Colonic mucosa (tissue), 4 donors: ENCODE measurements at regions not wholly inside any gene's neighbourhood (a gene's known extent, or its start where the extent isn't known, plus 50 kb on each side); places are given as distances from the start of the nearest gene placed in this dataset.

Experiments used
- DNase-seq: peaks from one replicate; pipeline ENCODE4 v3.0.0-alpha.2; 2020
- H3K27ac ChIP-seq: fragments of 200-600 bp; one replicate; pipeline ENCODE4 v1.8.0; 2021
- H3K27me3 ChIP-seq: fragments of 200-600 bp; one replicate; pipeline ENCODE4 v1.8.0; 2021
- H3K36me3 ChIP-seq: fragments of 200-600 bp; one replicate; pipeline ENCODE4 v1.8.0; 2021
- H3K4me1 ChIP-seq: fragments of 200-600 bp; one replicate; pipeline ENCODE4 v1.8.0; 2021; ENCODE audit warnings: mild to moderate bottlenecking
- H3K4me3 ChIP-seq: fragments of 200-600 bp; one replicate; pipeline ENCODE4 v1.8.0; 2021
- H3K9ac ChIP-seq, 2 donors: one replicate each; pipeline ENCODE4 v1.7.0; 2013; ENCODE audit warnings: control low read depth in 2 of 2, low read depth in 2 of 2, low read length in 2 of 2
- H3K9me3 ChIP-seq: fragments of 200-600 bp; one replicate; pipeline ENCODE4 v1.8.0; 2021
- CTCF ChIP-seq: fragments of 200-600 bp; IDR thresholded peaks from one replicate; pipeline ENCODE4 v1.8.0; 2022; ENCODE audit warnings: antibody characterized with exemption, mild to moderate bottlenecking
- intact Hi-C: fragments of 100-400 bp; cut with DNase I; formaldehyde crosslinking; loops from one replicate; pipeline ENCODE4 v1.14.1; 2022
- donor health status: healthy.
- donor health status: DM: no; HTN: no; CAD: no.
- donor health status: DM: no; HTN: no; CAD: no.

GRCh38 chr13:34201050-34201913 is 383.3 kb downstream of the RFC3 start:
- H3K27me3 ChIP-seq = no peaks in the 10 kb centered on the region
- H3K27ac ChIP-seq = peak overlapping the region; percentile 9
- no peak overlapping the region for H3K4me3 ChIP-seq
- peak overlapping the region in 1 of 2 donors; percentile 19 for H3K9ac ChIP-seq
- no peaks in the 10 kb centered on the region for H3K36me3 ChIP-seq
- no peak for DNase-seq
- no peaks in the 10 kb centered on the region for H3K4me1 ChIP-seq
- intact Hi-C loops = no loop called here
- no peak for TF ChIP-seq CTCF
- no peaks in the 10 kb centered on the region for H3K9me3 ChIP-seq

- no peaks in the 10 kb centered on the region for H3K27me3 ChIP-seq
- no peak for TF ChIP-seq CTCF
- H3K4me3 ChIP-seq = no peak overlapping the region
- H3K9ac ChIP-seq = no peak overlapping the region
- intact Hi-C loops = no loop called here
- H3K27ac ChIP-seq = no peak overlapping the region
- H3K4me1 ChIP-seq = no peaks in the 10 kb centered on the region
- H3K9me3 ChIP-seq = no peaks in the 10 kb centered on the region
- DNase-seq = no peak
- no peaks in the 10 kb centered on the region for H3K36me3 ChIP-seq
Measured at GRCh38 chr13:34207334-34207733, 389.4 kb downstream of the RFC3 start.

GRCh38 chr13:34207872-34208271 is 389.9 kb downstream of the RFC3 start:
- Histone ChIP-seq H3K27me3 (no peaks in the 10 kb centered on the region), H3K4me1 (no peaks in the 10 kb centered on the region), H3K27ac (no peak overlapping the region), H3K4me3 (no peak overlapping the region), H3K9me3 (no peaks in the 10 kb centered on the region), H3K9ac (no peak overlapping the region), H3K36me3 (no peaks in the 10 kb centered on the region)
- intact Hi-C loops = no loop called here
- no peak for DNase-seq
- TF ChIP-seq CTCF = no peak

- no peak for TF ChIP-seq CTCF
- Histone ChIP-seq H3K36me3 (no peaks in the 10 kb centered on the region), H3K9ac (no peak overlapping the region), H3K27ac (no peak overlapping the region), H3K4me3 (no peak overlapping the region), H3K4me1 (no peaks in the 10 kb centered on the region), H3K9me3 (no peaks in the 10 kb centered on the region), H3K27me3 (no peaks in the 10 kb centered on the region)
- intact Hi-C loops = no loop called here
- DNase-seq = no peak
Measured at GRCh38 chr13:34208336-34208735, 390.4 kb downstream of the RFC3 start.

- Histone ChIP-seq H3K4me3 (no peak overlapping the region), H3K9me3 (no peaks in the 10 kb centered on the region), H3K27me3 (no peaks in the 10 kb centered on the region), H3K27ac (no peak overlapping the region), H3K4me1 (no peaks in the 10 kb centered on the region), H3K36me3 (no peaks in the 10 kb centered on the region), H3K9ac (no peak overlapping the region)
- intact Hi-C loops = no loop called here
- no peak for TF ChIP-seq CTCF
- DNase-seq = no peak
Measured at GRCh38 chr13:34210341-34210740, 392.4 kb downstream of the RFC3 start.
